ENCODE measurements at regions not wholly inside any gene's neighbourhood (a gene's known extent, or its start where the extent isn't known, plus 50 kb on each side); places are given as distances from the start of the nearest gene placed in this dataset.

GRCh38 chr6:92848459-92848858, 570.9 kb downstream of the EPHA7 start:
- DNase-seq, result no peak
- ATAC-seq, result no peak
- H3K4me3 ChIP-seq, result no peak overlapping the region
- no peaks in the 10 kb centered on the region for H3K4me1 ChIP-seq (ENCODE audit: low read depth)
- no peaks in the 10 kb centered on the region for H3K9me3 ChIP-seq
- intact Hi-C loops (cut with DNase I, micrococcal nuclease), result no loop called here
- no peaks in the 10 kb centered on the region for H3K36me3 ChIP-seq (ENCODE audit: low read depth)
- no peak for TF ChIP-seq CTCF (IDR thresholded peaks at IDR 0.05)

- no peak for TF ChIP-seq CTCF (IDR thresholded peaks at IDR 0.05)
- intact Hi-C loops (cut with DNase I, micrococcal nuclease), result no loop called here
- ATAC-seq, result no peak
- Histone ChIP-seq H3K4me3 (no peak overlapping the region), H3K36me3 (ENCODE audit: low read depth) (no peaks in the 10 kb centered on the region), H3K9me3 (no peaks in the 10 kb centered on the region), H3K4me1 (ENCODE audit: low read depth) (no peaks in the 10 kb centered on the region)
- no peak for DNase-seq
Observed at GRCh38 chr6:92847988-92848387, 571.4 kb downstream of the EPHA7 start.

- DNase-seq (no peak), ATAC-seq (no peak)
- intact Hi-C loops (cut with DNase I, micrococcal nuclease), result no loop called here
- H3K36me3 ChIP-seq (ENCODE audit: low read depth), result no peaks in the 10 kb centered on the region
- H3K9me3 ChIP-seq, result no peaks in the 10 kb centered on the region
- no peak overlapping the region for H3K4me3 ChIP-seq
- no peaks in the 10 kb centered on the region for H3K4me1 ChIP-seq (ENCODE audit: low read depth)
- TF ChIP-seq CTCF (IDR thresholded peaks at IDR 0.05), result no peak
Observed at GRCh38 chr6:92840246-92840930, 579.0 kb downstream of the EPHA7 start.

GRCh38 chr6:92828788-92829187, 590.6 kb downstream of the EPHA7 start:
- no peaks in the 10 kb centered on the region for H3K9me3 ChIP-seq
- no peak for TF ChIP-seq CTCF (IDR thresholded peaks at IDR 0.05)
- no peak overlapping the region for H3K4me3 ChIP-seq
- ATAC-seq, result no peak
- H3K4me1 ChIP-seq (ENCODE audit: low read depth), result no peaks in the 10 kb centered on the region
- H3K36me3 ChIP-seq (ENCODE audit: low read depth), result no peaks in the 10 kb centered on the region
- no peak for DNase-seq
- intact Hi-C loops (cut with DNase I, micrococcal nuclease), result no loop called here

GRCh38 chr6:92827104-92827503, 592.3 kb downstream of the EPHA7 start:
- intact Hi-C loops (cut with DNase I, micrococcal nuclease), result no loop called here
- no peaks in the 10 kb centered on the region for H3K9me3 ChIP-seq
- ATAC-seq (no peak), DNase-seq (no peak)
- H3K36me3 ChIP-seq (ENCODE audit: low read depth), result no peaks in the 10 kb centered on the region
- TF ChIP-seq CTCF (IDR thresholded peaks at IDR 0.05), result no peak
- H3K4me3 ChIP-seq, result no peak overlapping the region
- no peaks in the 10 kb centered on the region for H3K4me1 ChIP-seq (ENCODE audit: low read depth)

DNA sequence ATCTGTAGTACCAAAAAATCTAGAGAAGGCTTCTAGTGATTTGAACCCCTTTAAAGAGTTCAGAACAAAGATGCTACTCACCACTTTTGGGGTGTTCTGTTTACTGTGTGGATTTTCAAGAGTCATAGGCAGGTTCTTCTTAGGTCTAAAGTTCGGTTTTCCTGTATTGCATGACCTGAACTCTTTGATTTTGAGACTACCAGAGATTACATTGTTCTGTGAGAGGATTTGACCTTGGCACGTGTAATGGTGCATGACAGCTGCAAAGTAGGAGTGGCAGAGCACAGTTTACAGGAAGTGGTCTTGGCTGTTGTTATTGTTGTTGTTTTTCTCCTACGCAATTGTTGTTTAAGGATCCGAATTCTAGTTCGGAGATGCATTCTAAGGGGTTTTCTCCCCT, 592.7 kb downstream of the EPHA7 start:
- H3K4me3 ChIP-seq, result no peak overlapping the region
- intact Hi-C loops (cut with DNase I, micrococcal nuclease), result no loop called here
- TF ChIP-seq CTCF (IDR thresholded peaks at IDR 0.05), result no peak
- no peak for ATAC-seq
- H3K36me3 ChIP-seq (ENCODE audit: low read depth), result no peaks in the 10 kb centered on the region
- H3K4me1 ChIP-seq (ENCODE audit: low read depth), result no peaks in the 10 kb centered on the region
- DNase-seq, result no peak
- no peaks in the 10 kb centered on the region for H3K9me3 ChIP-seq
